OCI-LY7 (cell line): ENCODE measurements at regions not wholly inside any gene's neighbourhood (a gene's known extent, or its start where the extent isn't known, plus 50 kb on each side); places are given as distances from the start of the nearest gene placed in this dataset.

ENCODE experiments used
- BruUV-seq: library from RNA; stranded (reverse); fragments of 400-500 nt; replicated peaks from 2 replicates; lab custom pipeline; 2021; lab: Mats Ljungman, UMichigan
- CTCF ChIA-PET: fragments of 300-600 bp; sonication (Branson Sonifier 250); formaldehyde crosslinking; loops from one replicate; lab custom pipeline; 2022; ENCODE audit warnings: antibody characterized with exemption; ENCODE audit not compliant: unreplicated experiment; lab: Charles Lee
- POLR2A ChIA-PET: fragments of 300-600 bp; sonication (Branson Sonifier 250); formaldehyde crosslinking; loops from one replicate; lab custom pipeline; 2022; ENCODE audit warnings: antibody characterized with exemption; lab: Charles Lee
- DNase-seq: peaks from one replicate; pipeline ENCODE4 v3.0.0-alpha.2; 2015; ENCODE audit warnings: low spot score
- H2AFZ ChIP-seq: fragments of 200-600 bp; sonication (generic), shearing (Covaris generic); 2 replicates; pipeline ENCODE4 v1.6.1; 2014; ENCODE audit warnings: mild to moderate bottlenecking, antibody characterized with exemption, low read length, moderate library complexity
- H3K27ac ChIP-seq: fragments of 200-600 bp; sonication (generic); 2 replicates; pipeline ENCODE4 v1.5.1; 2014; ENCODE audit warnings: mixed run types, low read depth, mild to moderate bottlenecking, moderate library complexity, low read length, inconsistent platforms; ENCODE audit not compliant: poor library complexity, severe bottlenecking
- H3K36me3 ChIP-seq: fragments of 200-600 bp; sonication (generic); 2 replicates; pipeline ENCODE4 v1.6.1; 2014; ENCODE audit warnings: mild to moderate bottlenecking, antibody characterized with exemption, low read length, moderate library complexity, mixed read lengths; ENCODE audit not compliant: insufficient read depth
- H3K4me1 ChIP-seq: fragments of 200-600 bp; sonication (generic); 2 replicates; pipeline ENCODE4 v1.5.1; 2014; ENCODE audit warnings: mild to moderate bottlenecking, low read length; ENCODE audit not compliant: insufficient read depth, poor library complexity, severe bottlenecking
- H3K4me2 ChIP-seq: fragments of 200-600 bp; sonication (generic); 2 replicates; pipeline ENCODE4 v1.6.1; 2014; ENCODE audit warnings: mild to moderate bottlenecking, low read length
- H3K4me3 ChIP-seq: fragments of 200-600 bp; sonication (generic); 2 replicates; pipeline ENCODE4 v1.5.1; 2014; ENCODE audit warnings: mild to moderate bottlenecking, low read depth, low read length; ENCODE audit not compliant: poor library complexity, severe bottlenecking
- H3K79me2 ChIP-seq: fragments of 200-600 bp; sonication (generic); 2 replicates; pipeline ENCODE4 v1.6.1; 2016; ENCODE audit warnings: low read depth, mild to moderate bottlenecking, low read length, moderate library complexity, mixed read lengths; ENCODE audit not compliant: insufficient read depth
- H3K9me2 ChIP-seq: fragments of 200-600 bp; sonication (generic); 2 replicates; pipeline ENCODE4 v1.6.1; 2016; ENCODE audit warnings: mild to moderate bottlenecking, low read length, mixed read lengths; ENCODE audit not compliant: insufficient read depth
- H3K9me3 ChIP-seq: fragments of 200-600 bp; sonication (generic); 2 replicates; pipeline ENCODE4 v1.6.1; 2014; ENCODE audit warnings: mild to moderate bottlenecking, mixed run types, low read length, mixed read lengths
- H4K20me1 ChIP-seq: fragments of 200-600 bp; sonication (generic); 2 replicates; pipeline ENCODE4 v1.6.1; 2014; ENCODE audit warnings: mild to moderate bottlenecking, antibody characterized with exemption, low read length, moderate library complexity, mixed read lengths; ENCODE audit not compliant: insufficient read depth
- EZH2phosphoT487 ChIP-seq: fragments of 200-600 bp; sonication (generic); IDR thresholded peaks from 2 replicates; pipeline ENCODE4 v1.6.1; 2018; ENCODE audit warnings: low read depth, borderline replicate concordance, mild to moderate bottlenecking, mixed run types, antibody characterized with exemption, low read length, moderate library complexity, mixed read lengths
- intact Hi-C: fragments of 100-400 bp; cut with micrococcal nuclease; formaldehyde crosslinking; loops from one replicate; pipeline ENCODE4 v1.10.0; 2022; ENCODE audit not compliant: unreplicated experiment
- TF ChIP-seq, protein P1 (sequence below): fragments of 200-600 bp; sonication (generic); conservative IDR thresholded peaks from 2 replicates; pipeline ENCODE4 v1.5.1; 2014; ENCODE audit warnings: mild to moderate bottlenecking, antibody characterized with exemption, low read length, moderate library complexity, mixed read lengths

- Histone ChIP-seq H3K9me2 (no peaks in the 10 kb centered on the region), H2AFZ (no peak overlapping the region), H3K9me3 (no peaks in the 10 kb centered on the region), H3K4me1 (no peaks in the 10 kb centered on the region), H3K4me3 (no peak overlapping the region), H3K4me2 (no peak overlapping the region), H3K36me3 (no peaks in the 10 kb centered on the region), H3K27ac (no peak overlapping the region), H4K20me1 (no peaks in the 10 kb centered on the region), H3K79me2 (no peaks in the 10 kb centered on the region)
- ChIA-PET POLR2A (interaction anchor here (0.8 kb wide), 1 partner anchor 41 kb away, joined by 3 read pairs; no protein-coding TSS in a partner anchor), CTCF (no interaction called here)
- no TSS peak for BruUV-seq
- no peak for DNase-seq
- TF ChIP-seq, protein P1, sequence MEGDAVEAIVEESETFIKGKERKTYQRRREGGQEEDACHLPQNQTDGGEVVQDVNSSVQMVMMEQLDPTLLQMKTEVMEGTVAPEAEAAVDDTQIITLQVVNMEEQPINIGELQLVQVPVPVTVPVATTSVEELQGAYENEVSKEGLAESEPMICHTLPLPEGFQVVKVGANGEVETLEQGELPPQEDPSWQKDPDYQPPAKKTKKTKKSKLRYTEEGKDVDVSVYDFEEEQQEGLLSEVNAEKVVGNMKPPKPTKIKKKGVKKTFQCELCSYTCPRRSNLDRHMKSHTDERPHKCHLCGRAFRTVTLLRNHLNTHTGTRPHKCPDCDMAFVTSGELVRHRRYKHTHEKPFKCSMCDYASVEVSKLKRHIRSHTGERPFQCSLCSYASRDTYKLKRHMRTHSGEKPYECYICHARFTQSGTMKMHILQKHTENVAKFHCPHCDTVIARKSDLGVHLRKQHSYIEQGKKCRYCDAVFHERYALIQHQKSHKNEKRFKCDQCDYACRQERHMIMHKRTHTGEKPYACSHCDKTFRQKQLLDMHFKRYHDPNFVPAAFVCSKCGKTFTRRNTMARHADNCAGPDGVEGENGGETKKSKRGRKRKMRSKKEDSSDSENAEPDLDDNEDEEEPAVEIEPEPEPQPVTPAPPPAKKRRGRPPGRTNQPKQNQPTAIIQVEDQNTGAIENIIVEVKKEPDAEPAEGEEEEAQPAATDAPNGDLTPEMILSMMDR = no peak
- TF ChIP-seq EZH2phosphoT487 = no peak
- intact Hi-C loops = no loop called here
These were observed 54.6 kb upstream of the DEPDC1 start for GRCh38 chr1:68551459-68551858.

DNA sequence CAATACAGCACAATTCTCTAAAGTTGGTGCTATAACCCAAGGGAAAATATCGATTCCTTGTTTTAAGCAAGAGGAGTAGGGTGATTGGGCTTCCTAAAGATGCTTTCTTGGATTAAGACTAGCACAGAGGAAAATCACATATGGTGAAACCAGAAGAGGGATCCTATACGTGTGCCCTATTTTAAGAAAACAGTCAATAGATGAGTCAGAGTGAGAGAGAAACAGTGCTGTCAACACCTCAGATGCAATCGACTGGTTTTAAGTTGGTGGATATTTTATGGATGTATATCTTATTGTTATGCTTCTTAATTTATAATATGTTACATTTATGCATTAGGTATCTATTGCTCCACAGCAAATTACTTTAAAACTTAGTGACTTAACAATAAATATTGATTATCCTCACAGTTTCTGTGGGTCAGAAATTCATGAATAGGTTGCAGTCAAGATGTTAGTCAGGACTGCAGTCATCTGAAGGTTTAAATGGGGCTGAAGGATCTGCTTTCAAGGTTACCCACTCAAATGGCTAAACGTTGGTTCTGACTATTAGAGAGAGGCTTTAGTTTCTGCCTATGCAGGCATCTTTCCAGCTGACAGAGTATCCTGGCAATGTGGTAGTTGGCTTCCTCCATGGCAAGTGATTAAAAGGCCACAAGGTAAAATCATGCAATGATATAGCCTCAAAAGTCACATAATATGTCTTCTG lies 61.6 kb upstream of the DEPDC1 start:
- Histone ChIP-seq H2AFZ (no peak overlapping the region), H3K9me2 (no peaks in the 10 kb centered on the region), H3K4me2 (no peak overlapping the region), H3K4me1 (no peaks in the 10 kb centered on the region), H3K4me3 (no peak overlapping the region), H3K9me3 (no peaks in the 10 kb centered on the region), H3K27ac (no peak overlapping the region), H3K36me3 (no peaks in the 10 kb centered on the region), H3K79me2 (no peaks in the 10 kb centered on the region), H4K20me1 (no peaks in the 10 kb centered on the region)
- intact Hi-C loops = no loop called here
- POLR2A ChIA-PET = interaction anchor here (0.7 to 0.9 kb wide), 3 partner anchors 9 to 25 kb away, joined by 3 to 4 read pairs (median 3); no protein-coding TSS in a partner anchor
- CTCF ChIA-PET = no interaction called here
- no peak for TF ChIP-seq EZH2phosphoT487
- TF ChIP-seq, protein P1 = no peak
- no peak for DNase-seq
- no TSS peak for BruUV-seq

GRCh38 chr1:68565923-68566322 lies 69.0 kb upstream of the DEPDC1 start:
- CTCF ChIA-PET = no interaction called here
- no peaks in the 10 kb centered on the region for H3K36me3 ChIP-seq

More at GRCh38 chr1:68565923-68566322, 69.0 kb upstream of the DEPDC1 start:
- no TSS peak for BruUV-seq
- Histone ChIP-seq H3K4me1 (no peaks in the 10 kb centered on the region), H4K20me1 (no peaks in the 10 kb centered on the region), H3K27ac (no peak overlapping the region), H3K9me3 (no peaks in the 10 kb centered on the region), H3K9me2 (no peaks in the 10 kb centered on the region), H2AFZ (no peak overlapping the region), H3K79me2 (no peaks in the 10 kb centered on the region), H3K4me3 (no peak overlapping the region), H3K4me2 (no peak overlapping the region)
- DNase-seq = no peak
- intact Hi-C loops = no loop called here
- POLR2A ChIA-PET = interaction anchor here (0.5 kb wide), 1 partner anchor 85 kb away, joined by 3 read pairs; no protein-coding TSS in a partner anchor
- TF ChIP-seq, protein P1 = no peak
- no peak for TF ChIP-seq EZH2phosphoT487
